HEK293T (cell line): ENCODE measurements at regions not wholly inside any gene's neighbourhood (a gene's known extent, or its start where the extent isn't known, plus 50 kb on each side); places are given as distances from the start of the nearest gene placed in this dataset.
"Not testable (repeated sequence)": the region's sequence is repeated elsewhere in the genome, so short reads cannot be mapped to it uniquely, and the experiment has no call there.

Experiments
- CTCF ChIA-PET: fragments of 350-600 bp; formaldehyde crosslinking; extraction: SDS; loops from one replicate; lab custom pipeline; 2021; ENCODE audit warnings: antibody characterized with exemption, inconsistent platforms; lab: Yijun Ruan, JAX
- POLR2A ChIA-PET: fragments of 350-600 bp; formaldehyde crosslinking; extraction: SDS; loops from one replicate; lab custom pipeline; 2020; ENCODE audit warnings: antibody characterized with exemption, inconsistent platforms; lab: Yijun Ruan, JAX
- DNase-seq: peaks from one replicate; pipeline ENCODE4 v3.0.0; 2012; ENCODE audit warnings: mixed read lengths; ENCODE audit errors: extremely low spot score
- ARNT ChIP-seq: fragments of 450-650 bp; IDR thresholded peaks from 2 replicates; pipeline ENCODE4 v1.6.1; 2017; ENCODE audit warnings: mild to moderate bottlenecking
- BHLHE40 ChIP-seq: fragments of 450-650 bp; IDR thresholded peaks from 2 replicates; pipeline ENCODE4 v1.6.1; 2016; ENCODE audit warnings: mild to moderate bottlenecking, moderate library complexity, borderline replicate concordance
- CTBP1 ChIP-seq: fragments of 450-650 bp; IDR thresholded peaks from 2 replicates; pipeline ENCODE4 v1.6.1; 2016; ENCODE audit warnings: borderline replicate concordance
- ELF4 ChIP-seq: fragments of 450-650 bp; IDR thresholded peaks from 2 replicates; pipeline ENCODE4 v1.6.1; 2017; ENCODE audit warnings: antibody characterized with exemption
- FOXA1 ChIP-seq: fragments of 450-650 bp; IDR thresholded peaks from 2 replicates; pipeline ENCODE4 v1.6.1; 2016; ENCODE audit warnings: mild to moderate bottlenecking
- FOXK2 ChIP-seq: fragments of 450-650 bp; IDR thresholded peaks from 2 replicates; pipeline ENCODE4 v1.6.1; 2016; ENCODE audit warnings: mild to moderate bottlenecking
- FOXM1 ChIP-seq: fragments of 450-650 bp; IDR thresholded peaks from 2 replicates; pipeline ENCODE4 v1.6.1; 2017; ENCODE audit warnings: mild to moderate bottlenecking, borderline replicate concordance
- HDGF ChIP-seq: fragments of 450-650 bp; IDR thresholded peaks from 2 replicates; pipeline ENCODE4 v1.6.1; 2017; ENCODE audit warnings: antibody characterized with exemption, borderline replicate concordance
- L3MBTL2 ChIP-seq: fragments of 450-650 bp; conservative IDR thresholded peaks from 2 replicates; pipeline ENCODE4 v1.6.1; 2016; ENCODE audit warnings: mild to moderate bottlenecking
- LEF1 ChIP-seq: fragments of 450-650 bp; IDR thresholded peaks from 2 replicates; pipeline ENCODE4 v1.6.1; 2017; ENCODE audit warnings: mild to moderate bottlenecking, borderline replicate concordance
- NFRKB ChIP-seq: fragments of 450-650 bp; IDR thresholded peaks from 2 replicates; pipeline ENCODE4 v1.6.1; 2016; ENCODE audit warnings: mild to moderate bottlenecking, moderate library complexity
- SP1 ChIP-seq: fragments of 450-650 bp; IDR thresholded peaks from 2 replicates; pipeline ENCODE4 v1.6.1; 2017
- SUZ12 ChIP-seq: fragments of 450-650 bp; IDR thresholded peaks from 2 replicates; pipeline ENCODE4 v1.6.1; 2016; ENCODE audit warnings: mild to moderate bottlenecking
- TARDBP ChIP-seq: fragments of 450-650 bp; IDR thresholded peaks from 2 replicates; pipeline ENCODE4 v1.6.1; 2016
- ZNF384 ChIP-seq: fragments of 450-650 bp; IDR thresholded peaks from 2 replicates; pipeline ENCODE4 v1.6.1; 2016
- TF ChIP-seq, protein P1 (sequence below): fragments of 450-650 bp; IDR thresholded peaks from 2 replicates; pipeline ENCODE4 v1.6.1; 2016

DNA sequence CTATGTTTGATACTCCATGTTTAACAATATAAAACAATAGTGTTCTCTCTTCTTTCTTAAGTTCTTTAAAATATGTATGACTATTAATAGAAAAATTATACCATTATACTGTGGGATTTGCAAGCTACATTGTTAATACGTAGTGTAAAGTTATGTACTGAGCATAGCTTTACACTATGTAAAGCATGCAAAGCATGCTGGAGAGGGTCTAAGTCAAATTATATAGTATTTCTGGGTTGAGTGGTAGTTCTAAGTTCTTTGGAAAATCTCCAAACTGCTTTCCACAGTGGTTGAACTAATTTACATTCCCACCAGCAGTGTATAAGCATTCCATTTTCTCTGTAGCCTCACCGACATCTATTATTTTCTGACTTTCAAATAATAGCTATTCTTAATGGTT, 253.0 kb downstream of the RAP2B start:
- POLR2A ChIA-PET: no interaction called here
- CTCF ChIA-PET: interaction anchor here (0.6 kb wide), 1 partner anchor 93 kb away, joined by 3 read pairs; no protein-coding TSS in a partner anchor
- DNase-seq: no peak
- TF ChIP-seq, protein P1, sequence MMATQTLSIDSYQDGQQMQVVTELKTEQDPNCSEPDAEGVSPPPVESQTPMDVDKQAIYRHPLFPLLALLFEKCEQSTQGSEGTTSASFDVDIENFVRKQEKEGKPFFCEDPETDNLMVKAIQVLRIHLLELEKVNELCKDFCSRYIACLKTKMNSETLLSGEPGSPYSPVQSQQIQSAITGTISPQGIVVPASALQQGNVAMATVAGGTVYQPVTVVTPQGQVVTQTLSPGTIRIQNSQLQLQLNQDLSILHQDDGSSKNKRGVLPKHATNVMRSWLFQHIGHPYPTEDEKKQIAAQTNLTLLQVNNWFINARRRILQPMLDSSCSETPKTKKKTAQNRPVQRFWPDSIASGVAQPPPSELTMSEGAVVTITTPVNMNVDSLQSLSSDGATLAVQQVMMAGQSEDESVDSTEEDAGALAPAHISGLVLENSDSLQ: no peak
- TF ChIP-seq SUZ12 (no peak), ZNF384 (no peak), NFRKB (no peak)

DNA sequence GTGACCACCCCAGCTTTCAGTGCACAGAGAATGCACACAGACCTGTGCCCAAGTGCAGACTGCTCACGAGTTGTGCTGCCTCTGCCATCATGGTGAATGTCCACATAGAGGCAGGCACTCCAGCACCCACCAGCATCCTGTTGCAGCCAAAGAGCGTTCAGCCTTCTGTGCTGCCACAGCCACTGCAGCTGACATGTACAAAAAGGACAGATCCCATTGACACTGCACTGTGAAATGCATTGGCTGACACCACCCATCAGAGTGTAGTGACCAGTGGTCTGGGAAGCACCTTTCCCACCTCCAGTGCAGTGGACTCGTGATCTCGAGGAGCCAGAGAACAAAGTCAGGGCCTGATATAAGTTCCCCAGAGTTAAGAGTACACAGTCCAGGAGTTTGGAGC, 260.3 kb downstream of the RAP2B start:
- CTCF ChIA-PET: no interaction called here
- POLR2A ChIA-PET: no interaction called here
- no peak for TF ChIP-seq FOXA1
- TF ChIP-seq LEF1: no peak
- TF ChIP-seq HDGF: no peak
- no peak for TF ChIP-seq FOXK2
- TF ChIP-seq TARDBP: no peak
- TF ChIP-seq CTBP1: no peak
- no peak for TF ChIP-seq ELF4
- no peak for TF ChIP-seq FOXM1
- TF ChIP-seq, protein P1: no peak
- TF ChIP-seq SUZ12: no peak
- no peak for DNase-seq

DNA sequence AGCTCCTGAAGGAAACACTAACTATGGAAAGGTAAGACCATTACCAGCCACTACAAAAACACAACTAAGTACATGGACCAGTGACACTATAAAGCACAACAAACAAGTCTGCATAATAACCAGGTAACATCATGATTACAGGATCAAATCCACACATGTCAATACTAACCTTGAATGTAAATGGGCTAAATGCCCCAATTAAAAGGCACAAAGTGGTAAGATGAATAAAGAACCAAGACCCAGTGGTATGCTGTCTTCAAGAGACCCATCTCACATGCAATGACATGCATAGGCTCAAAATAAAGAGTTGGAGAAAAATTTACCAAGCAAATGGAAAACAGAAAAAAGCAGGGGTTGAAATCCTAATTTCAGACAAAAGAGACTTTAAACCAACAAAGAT, 261.8 kb downstream of the RAP2B start:
- POLR2A ChIA-PET, DNase-seq, CTCF ChIA-PET: not testable (repeated sequence)

DNA sequence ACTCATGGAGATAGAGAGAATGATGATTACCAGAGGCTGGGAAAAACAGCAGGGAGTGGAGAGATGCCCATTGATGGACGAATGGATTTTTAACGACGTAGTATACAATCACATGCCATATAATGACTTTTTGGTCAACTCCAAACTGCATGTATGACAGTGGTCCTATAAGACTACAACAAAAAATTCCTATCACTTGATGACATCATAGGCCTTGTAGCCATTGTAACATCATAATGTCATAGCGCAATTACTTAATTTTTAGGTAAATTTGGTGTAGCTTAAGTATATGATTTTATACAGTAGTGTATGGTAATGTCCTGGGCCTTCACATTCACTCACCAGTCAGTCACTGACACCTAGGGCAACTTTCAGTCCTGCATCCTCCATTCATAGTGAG, 264.3 kb downstream of the RAP2B start:
- no peak for DNase-seq
- TF ChIP-seq CTBP1 (no peak), FOXM1 (no peak), ARNT (no peak)
- ChIA-PET CTCF (no interaction called here), POLR2A (no interaction called here)

DNA sequence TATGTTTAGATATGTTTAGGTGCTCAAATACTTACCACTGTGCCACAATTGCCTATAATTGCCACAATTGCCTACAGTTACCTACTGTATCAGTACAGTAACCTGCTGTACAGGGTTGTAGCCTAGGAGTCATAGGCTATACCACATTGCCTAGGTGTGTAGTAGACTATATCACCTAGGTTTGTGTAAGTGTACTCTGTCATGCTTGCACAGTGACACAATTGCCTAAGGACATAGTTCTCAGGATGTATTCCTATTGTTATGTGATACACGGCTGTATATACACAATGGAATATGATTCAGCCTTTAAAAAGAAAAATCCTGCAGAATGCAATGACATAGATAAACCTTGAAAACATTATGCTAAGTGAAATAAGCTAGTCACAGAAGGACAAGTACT, 264.8 kb downstream of the RAP2B start:
- ChIA-PET CTCF (no interaction called here), POLR2A (no interaction called here)
- DNase-seq: no peak
- no peak for TF ChIP-seq SUZ12
- no peak for TF ChIP-seq HDGF
- no peak for TF ChIP-seq FOXM1
- no peak for TF ChIP-seq L3MBTL2
- TF ChIP-seq FOXA1: no peak
- no peak for TF ChIP-seq ELF4
- TF ChIP-seq NFRKB: no peak

DNA sequence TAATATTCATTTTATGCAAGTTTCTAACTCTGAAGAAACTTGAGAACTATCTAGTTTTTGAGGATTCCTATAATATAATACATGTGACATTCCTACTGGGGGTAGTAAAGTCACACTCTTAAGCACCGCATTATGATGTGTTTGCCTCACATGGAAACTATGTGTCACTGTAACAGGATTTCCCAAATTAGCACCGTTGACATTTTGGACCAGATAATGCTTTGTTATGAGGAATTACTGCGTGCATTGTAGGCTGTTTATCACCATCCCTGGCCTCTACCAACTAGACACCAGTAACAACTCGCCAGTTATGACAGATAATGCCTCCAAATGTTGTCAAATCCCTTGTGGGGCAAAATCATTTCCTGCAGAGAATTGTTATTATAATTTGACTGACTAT, 267.8 kb downstream of the RAP2B start:
- POLR2A ChIA-PET: no interaction called here
- DNase-seq: no peak
- TF ChIP-seq HDGF: no peak
- no peak for TF ChIP-seq FOXK2
- TF ChIP-seq TARDBP: no peak
- no peak for TF ChIP-seq FOXA1
- TF ChIP-seq CTBP1: no peak
- CTCF ChIA-PET: no interaction called here

DNA sequence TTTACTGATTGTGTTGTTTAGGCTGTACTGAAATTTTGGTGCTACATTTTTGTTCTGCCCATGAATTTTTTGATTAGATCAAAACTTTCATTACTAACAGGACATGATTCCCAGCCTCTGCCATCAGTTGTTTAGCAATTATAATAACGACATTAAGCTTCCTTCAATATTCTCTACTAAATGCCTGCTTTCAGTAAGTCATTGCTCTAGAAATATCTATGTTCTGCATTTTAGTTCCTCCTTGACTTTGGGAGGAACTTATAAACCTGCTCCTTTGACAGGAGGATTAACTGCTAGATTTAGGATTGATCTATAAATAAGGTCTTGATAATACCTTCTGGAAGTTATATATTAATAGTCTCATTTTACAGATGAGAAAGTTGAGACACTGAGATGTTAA, 269.1 kb downstream of the RAP2B start:
- ChIA-PET POLR2A (no interaction called here), CTCF (no interaction called here)
- TF ChIP-seq LEF1: no peak
- no peak for TF ChIP-seq FOXM1
- TF ChIP-seq FOXK2: no peak
- TF ChIP-seq ARNT: no peak
- TF ChIP-seq ZNF384: no peak
- TF ChIP-seq SP1: no peak
- no peak for TF ChIP-seq ELF4
- TF ChIP-seq, protein P1: no peak
- TF ChIP-seq HDGF: no peak
- TF ChIP-seq TARDBP: no peak
- TF ChIP-seq BHLHE40: no peak
- no peak for DNase-seq

DNA sequence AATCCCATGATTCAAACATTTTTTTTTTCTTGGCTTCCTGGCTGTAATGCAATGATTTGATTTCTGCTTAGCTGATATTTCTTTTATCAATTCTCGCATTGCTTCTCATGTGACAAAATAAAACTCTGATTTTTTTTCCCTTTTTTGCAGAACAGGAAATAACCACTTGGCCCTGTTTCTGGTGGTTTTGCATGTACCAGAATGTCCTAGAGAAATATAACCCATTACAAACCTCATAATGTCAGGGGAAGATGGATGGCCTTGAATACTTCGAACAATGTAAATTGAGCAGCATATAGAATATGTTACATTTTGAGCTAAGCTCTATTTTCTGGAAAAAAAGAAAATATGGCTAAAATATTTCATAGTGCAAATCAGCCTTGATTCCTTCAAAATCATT, 275.6 kb downstream of the RAP2B start:
- DNase-seq: no peak
- CTCF ChIA-PET: no interaction called here
- no peak for TF ChIP-seq NFRKB
- no peak for TF ChIP-seq ARNT
- TF ChIP-seq BHLHE40: no peak
- no peak for TF ChIP-seq LEF1
- TF ChIP-seq FOXA1: no peak
- no peak for TF ChIP-seq CTBP1
- no peak for TF ChIP-seq TARDBP
- no peak for TF ChIP-seq ZNF384
- TF ChIP-seq HDGF: no peak
- no peak for TF ChIP-seq SP1
- TF ChIP-seq L3MBTL2: no peak
- no peak for TF ChIP-seq ELF4
- no peak for TF ChIP-seq FOXM1
- TF ChIP-seq, protein P1: no peak
- TF ChIP-seq SUZ12: no peak
- no peak for TF ChIP-seq FOXK2
- POLR2A ChIA-PET: no interaction called here
